ENCODE measurements at regions not wholly inside any gene's neighbourhood (a gene's known extent, or its start where the extent isn't known, plus 50 kb on each side); places are given as distances from the start of the nearest gene placed in this dataset.
A peak's percentile ranks its signal among the peaks of the same experiment; 100 is the strongest.

DNA sequence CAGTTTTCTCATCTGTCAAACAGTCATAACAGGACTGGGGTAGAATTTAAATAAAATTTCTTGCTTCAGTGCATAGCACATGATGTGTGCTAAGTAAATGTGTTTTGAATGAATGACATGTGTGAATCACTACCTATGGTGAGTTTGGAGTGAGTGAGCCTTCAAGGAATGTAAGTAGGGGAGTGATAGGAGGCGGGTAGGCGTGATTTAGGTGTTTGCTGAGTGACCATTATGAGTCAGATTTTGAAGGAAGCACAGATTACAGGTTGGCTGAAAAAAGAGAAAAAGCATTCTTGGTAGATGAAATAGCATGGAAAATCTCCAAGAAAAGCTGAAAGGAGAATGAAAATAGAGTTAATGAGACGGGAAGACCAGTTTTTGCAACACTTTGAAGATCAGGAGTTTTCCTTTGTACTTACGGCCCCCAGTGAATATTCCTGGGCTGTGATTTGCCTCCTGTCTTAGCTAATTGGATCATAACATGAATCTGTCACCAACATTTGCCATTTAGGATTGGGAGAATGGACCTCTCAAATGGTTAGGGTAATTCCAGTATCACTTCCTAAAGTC, 136.9 kb upstream of the GATA6 start:
- no TSS peak for BruUV-seq (replicated peaks)
- dilution Hi-C loops (cut with HindIII; ENCODE audit: low sequenced_read_pairs, unreplicated experiment) = no loop called here
- intact Hi-C loops (cut with micrococcal nuclease) = no loop called here

More for the DNA sequence above, 136.9 kb upstream of the GATA6 start:
- CTCF ChIA-PET = no interaction called here
- H2BK15ac ChIP-seq (ENCODE audit: low read depth, low read length) = no peak overlapping the region
- no peaks in the 10 kb centered on the region for H3K79me1 ChIP-seq (ENCODE audit: low read depth in 1 of 2, low read length in 2 of 2)
- no peak overlapping the region for H2AK9ac ChIP-seq (replicated peaks; ENCODE audit: low read depth, low read length, poor library complexity)
- no peak overlapping the region for H4K91ac ChIP-seq (ENCODE audit: insufficient read depth, low read depth, low read length)
- no peak overlapping the region for H3K23ac ChIP-seq (ENCODE audit: low read depth, low read length)
- TF ChIP-seq MAZ (IDR thresholded peaks at IDR 0.05; ENCODE audit: borderline replicate concordance, low read depth, low read length) (no peak), FOS (IDR thresholded peaks at IDR 0.05; ENCODE audit: low read depth, low read length) (peak; percentile 80)
- peak; percentile 92 for DNase-seq
- no peak overlapping the region for H2BK120ac ChIP-seq (ENCODE audit: low read depth, low read length)
- H3K9ac ChIP-seq (ENCODE audit: low read depth, low read length) = no peak overlapping the region
- no peak overlapping the region for H2AFZ ChIP-seq (replicated peaks; ENCODE audit: low read length, poor library complexity)
- H2BK5ac ChIP-seq (ENCODE audit: low read depth, low read length, poor library complexity, severe bottlenecking) = no peak overlapping the region
- no peak overlapping the region for H3K56ac ChIP-seq (ENCODE audit: extremely low read depth, insufficient read depth, low read length)
- peak overlapping the region; percentile 53; the same call in 1 of the 2 replicates for H3K4me2 ChIP-seq (ENCODE audit: low read depth, low read length)
- no peaks in the 10 kb centered on the region for H3K36me3 ChIP-seq (ENCODE audit: control insufficient read depth, insufficient read depth, low read length)
- no peaks in the 10 kb centered on the region for H3K4me1 ChIP-seq (ENCODE audit: control insufficient read depth, insufficient read depth, low read length)
- no peak overlapping the region for H2AK5ac ChIP-seq (ENCODE audit: low read depth, low read length)
- 0% methylated on average over 2 of the region's 4 CpGs; no CpG with 5 or more reads in 1 of the 2 experiments for WGBS, 2 experiments (ENCODE audit: extremely low coverage in 2 of 2, insufficient read length in 1 of 2)
- H3K18ac ChIP-seq (ENCODE audit: low read depth, low read length) = no peak overlapping the region
- H3K4me3 ChIP-seq (ENCODE audit: insufficient read depth, low read depth, low read length) = no peak overlapping the region
- no peak overlapping the region for H3K14ac ChIP-seq (replicated peaks; ENCODE audit: low read depth, low read length)
- no peak overlapping the region for H3K27ac ChIP-seq (ENCODE audit: insufficient read depth, low read length)
- peak; percentile 64 for ATAC-seq (ENCODE audit: low read depth)
- in situ Hi-C loops (cut with MboI; ENCODE audit: low sequenced_read_pairs) = no loop called here
- POLR2A ChIA-PET (ENCODE audit: unreplicated experiment) = no interaction called here
- H3K27me3 ChIP-seq (ENCODE audit: control insufficient read depth, insufficient read depth, low read length) = peaks cover 3% of the 10 kb centered on the region
- no peak overlapping the region for H2BK20ac ChIP-seq (ENCODE audit: low read depth, low read length)
- H3K9me1 ChIP-seq (ENCODE audit: insufficient read depth, low read length) = no peaks in the 10 kb centered on the region
- no peaks in the 10 kb centered on the region for H3K9me3 ChIP-seq (ENCODE audit: control insufficient read depth, insufficient read depth, low read length)
- no peak overlapping the region for H4K8ac ChIP-seq (ENCODE audit: low read depth in 2 of 2, low read length in 2 of 2)
- no peak overlapping the region for H4K5ac ChIP-seq (ENCODE audit: low read depth, low read length)
- no peaks in the 10 kb centered on the region for H4K20me1 ChIP-seq (ENCODE audit: insufficient read depth, low read length)
- no peak overlapping the region for H3K4ac ChIP-seq (ENCODE audit: low read depth, low read length)

All from IMR-90 (cell line).